B cell (primary cell): ENCODE measurements at regions not wholly inside any gene's neighbourhood (a gene's known extent, or its start where the extent isn't known, plus 50 kb on each side); places are given as distances from the start of the nearest gene placed in this dataset.

Experiments used
- ATAC-seq: fragments of 200-7000 bp; cut with Tn5 transposase; one replicate; pipeline ENCODE4 v1.10.0; 2021; ENCODE audit warnings: low read depth, mild to moderate bottlenecking, moderate number of reproducible peaks, moderate library complexity
- CTCF ChIA-PET: fragments of 350-600 bp; sonication (Branson Sonifier 250); formaldehyde crosslinking; loops from one replicate; lab custom pipeline; 2021; ENCODE audit warnings: antibody characterized with exemption, inconsistent platforms; lab: Charles Lee
- POLR2A ChIA-PET: fragments of 350-600 bp; sonication (Branson Sonifier 250); formaldehyde crosslinking; loops from one replicate; lab custom pipeline; 2021; ENCODE audit warnings: antibody characterized with exemption; lab: Charles Lee
- DNase-seq: peaks from one replicate; pipeline ENCODE4 v3.0.0; 2013
- H2AFZ ChIP-seq: 2 replicates; pipeline ENCODE4 v1.6.1; 2012; ENCODE audit warnings: mild to moderate bottlenecking, low read depth, low read length; ENCODE audit not compliant: insufficient read depth, poor library complexity, severe bottlenecking
- H3K27ac ChIP-seq, 2 donors: 1 replicate in 1 of 2; 2 replicates in 1 of 2; pipeline ENCODE4 v1.5.1; 2012 to 2013; ENCODE audit warnings: low read length in 2 of 2, mild to moderate bottlenecking in 2 of 2, moderate library complexity in 1 of 2
- H3K27me3 ChIP-seq, 4 experiments: fragments of 200-600 bp in 1 of 4; sonication (generic) in 1 of 4; replicated peaks in 1 of 4; 1 replicate in 2 of 4; 2 replicates in 2 of 4; pipeline versions ENCODE4 v1.6.1 to v1.7.0; 2013 to 2016; ENCODE audit warnings: low read length in 3 of 4, mild to moderate bottlenecking in 2 of 4, mixed read lengths in 1 of 4, moderate library complexity in 1 of 4; ENCODE audit not compliant: insufficient read depth in 4 of 4, control insufficient read depth in 3 of 4; ENCODE audit errors: control extremely low read depth in 1 of 4
- H3K36me3 ChIP-seq, 2 experiments: replicated peaks in 1 of 2; 1 replicate in 1 of 2; 2 replicates in 1 of 2; pipeline versions ENCODE4 v1.6.1 to v1.7.1; 2013; ENCODE audit warnings: low read length in 1 of 2; ENCODE audit not compliant: insufficient read depth in 2 of 2, control insufficient read depth in 1 of 2; ENCODE audit errors: control extremely low read depth in 1 of 2, extremely low read depth in 1 of 2
- H3K4me1 ChIP-seq, 2 donors: fragments of 200-600 bp in 1 of 2; sonication (generic) in 1 of 2; 1 replicate in 1 of 2; 2 replicates in 1 of 2; pipeline versions ENCODE4 v1.5.1 to v1.6.1; 2013 to 2017; ENCODE audit warnings: low read length in 2 of 2; ENCODE audit not compliant: control insufficient read depth in 2 of 2, insufficient read depth in 2 of 2
- H3K4me2 ChIP-seq: replicated peaks from 2 replicates; pipeline ENCODE3; 2012; ENCODE audit warnings: mild to moderate bottlenecking, low read depth, low read length; ENCODE audit not compliant: poor library complexity, severe bottlenecking
- H3K4me3 ChIP-seq, 5 experiments: fragments of 200-600 bp in 1 of 5; sonication (generic) in 1 of 5; 1 replicate in 3 of 5; 2 replicates in 2 of 5; pipeline versions ENCODE4 v1.5.1 to v1.7.0; 2011 to 2016; ENCODE audit warnings: low read length in 4 of 5, mild to moderate bottlenecking in 4 of 5, low read depth in 2 of 5, control low read depth in 1 of 5, moderate library complexity in 1 of 5; ENCODE audit not compliant: insufficient read depth in 1 of 5; ENCODE audit errors: control extremely low read depth in 1 of 5, extremely low read depth in 1 of 5
- H3K79me2 ChIP-seq: fragments of 200-600 bp; sonication (generic); one replicate; pipeline ENCODE4 v1.6.0; 2016; ENCODE audit warnings: low read length; ENCODE audit not compliant: control insufficient read depth, insufficient read depth
- H3K9ac ChIP-seq: fragments of 200-600 bp; sonication (generic); 2 replicates; pipeline ENCODE4 v1.6.1; 2017; ENCODE audit warnings: mild to moderate bottlenecking, low read length, moderate library complexity
- H3K9me3 ChIP-seq, 3 donors: one replicate each; pipeline versions ENCODE4 v1.6.1 to v1.7.1; 2013; ENCODE audit warnings: low read length in 2 of 3; ENCODE audit not compliant: control insufficient read depth in 2 of 3, insufficient read depth in 1 of 3; ENCODE audit errors: control extremely low read depth in 1 of 3
- H4K20me1 ChIP-seq: 2 replicates; pipeline ENCODE4 v1.6.0; 2012; ENCODE audit warnings: mild to moderate bottlenecking, low read length; ENCODE audit not compliant: insufficient read depth, control insufficient read depth, poor library complexity, severe bottlenecking
- H3K27ac Mint-ChIP-seq: one replicate; pipeline ENCODE4 v1.8.0; 2021; ENCODE audit warnings: mixed read lengths
- H3K27me3 Mint-ChIP-seq: one replicate; pipeline ENCODE4 v1.8.0; 2021; ENCODE audit warnings: mixed read lengths
- H3K4me1 Mint-ChIP-seq: one replicate; pipeline ENCODE4 v1.8.0; 2021; ENCODE audit warnings: mixed read lengths
- H3K4me3 Mint-ChIP-seq: one replicate; pipeline ENCODE4 v1.8.0; 2021; ENCODE audit warnings: mixed read lengths
- H3K9me3 Mint-ChIP-seq: one replicate; pipeline ENCODE4 v1.8.0; 2022; ENCODE audit warnings: mixed read lengths; ENCODE audit not compliant: insufficient read depth
- CTCF ChIP-seq: fragments of 200-600 bp; IDR thresholded peaks from one replicate; pipeline ENCODE4 v1.8.0; 2022; ENCODE audit warnings: antibody characterized with exemption, mild to moderate bottlenecking
- EZH2 ChIP-seq: IDR thresholded peaks from 2 replicates; pipeline ENCODE4 v1.6.1; 2012; ENCODE audit warnings: borderline replicate concordance, low read depth, mild to moderate bottlenecking, moderate library complexity, low read length; ENCODE audit not compliant: insufficient read depth, poor library complexity, severe bottlenecking
- WGBS: methylation state at CpG from one replicate; pipeline ENCODE4 v1.1.5; 2013; ENCODE audit warnings: missing lambda C conversion rate; ENCODE audit not compliant: insufficient coverage; 5-methylcytosine and 5-hydroxymethylcytosine counted together
- intact Hi-C: fragments of 100-400 bp; cut with micrococcal nuclease; formaldehyde crosslinking; loops from one replicate; pipeline ENCODE4 v1.10.0; 2022

- POLR2A ChIA-PET = no interaction called here
These were observed 855.1 kb downstream of the SLITRK5 start for GRCh38 chr13:88526186-88526852.

GRCh38 chr13:88526853-88527215, 855.7 kb downstream of the SLITRK5 start:
- Histone ChIP-seq H4K20me1 (no peaks in the 10 kb centered on the region), H2AFZ (no peak overlapping the region), H3K27ac (no peak overlapping the region), H3K36me3 (no peaks in the 10 kb centered on the region), H3K4me2 (no peak overlapping the region), H3K9ac (no peak overlapping the region), H3K79me2 (no peaks in the 10 kb centered on the region), H3K27me3 (no peaks in the 10 kb centered on the region), H3K9me3 (peaks cover 0 to 3% (median 0%) of the 10 kb centered on the region in 3 donors), H3K4me1 (no peaks in the 10 kb centered on the region), H3K4me3 (no peak overlapping the region)
- no peak overlapping the region for H3K27ac Mint-ChIP-seq
- peaks cover 7% of the 10 kb centered on the region for H3K9me3 Mint-ChIP-seq
- no CpG with 5 or more reads among the region's 6 CpGs for WGBS
- no peak overlapping the region for H3K4me3 Mint-ChIP-seq
- no peak for ATAC-seq
- no peak for DNase-seq
- no peak for TF ChIP-seq EZH2
- TF ChIP-seq CTCF = no peak
- intact Hi-C loops = no loop called here
- no peaks in the 10 kb centered on the region for H3K27me3 Mint-ChIP-seq
- POLR2A ChIA-PET = no interaction called here
- CTCF ChIA-PET = no interaction called here
- H3K4me1 Mint-ChIP-seq = no peaks in the 10 kb centered on the region

More at GRCh38 chr13:88526186-88526852, 855.1 kb downstream of the SLITRK5 start:
- CTCF ChIA-PET = no interaction called here
- Histone ChIP-seq H3K27ac (no peak overlapping the region), H3K9ac (no peak overlapping the region), H3K79me2 (no peaks in the 10 kb centered on the region), H3K27me3 (no peaks in the 10 kb centered on the region), H3K4me3 (no peak overlapping the region), H4K20me1 (no peaks in the 10 kb centered on the region), H3K4me2 (no peak overlapping the region), H3K36me3 (no peaks in the 10 kb centered on the region), H3K4me1 (no peaks in the 10 kb centered on the region), H2AFZ (no peak overlapping the region), H3K9me3 (peaks cover 0 to 3% (median 0%) of the 10 kb centered on the region in 3 donors)
- H3K4me1 Mint-ChIP-seq = no peaks in the 10 kb centered on the region
- TF ChIP-seq CTCF (no peak), EZH2 (no peak)
- WGBS = 87% methylated on average over 5 of the region's 6 CpGs
- peaks cover 7% of the 10 kb centered on the region for H3K9me3 Mint-ChIP-seq
- intact Hi-C loops = no loop called here
- no peak overlapping the region for H3K4me3 Mint-ChIP-seq
- H3K27me3 Mint-ChIP-seq = no peaks in the 10 kb centered on the region
- H3K27ac Mint-ChIP-seq = no peak overlapping the region
- ATAC-seq (no peak), DNase-seq (no peak)
